Fibroblast of the aortic adventitia (primary cell): ENCODE measurements at regions not wholly inside any gene's neighbourhood (a gene's known extent, or its start where the extent isn't known, plus 50 kb on each side); places are given as distances from the start of the nearest gene placed in this dataset.

Experiments
- DNase-seq: peaks from one replicate; pipeline ENCODE4 v3.0.0-alpha.2; 2010; ENCODE audit warnings: low read depth
- H3K4me3 ChIP-seq: 2 replicates; pipeline ENCODE4 v1.5.1; 2011; ENCODE audit warnings: low read depth, mild to moderate bottlenecking, control low read depth, low read length, moderate library complexity
- TF ChIP-seq, protein P1 (sequence below): IDR thresholded peaks from 2 replicates; pipeline ENCODE4 v1.5.1; 2011; ENCODE audit warnings: mild to moderate bottlenecking, low read length, control low read depth, inconsistent platforms; ENCODE audit not compliant: insufficient read depth

DNA sequence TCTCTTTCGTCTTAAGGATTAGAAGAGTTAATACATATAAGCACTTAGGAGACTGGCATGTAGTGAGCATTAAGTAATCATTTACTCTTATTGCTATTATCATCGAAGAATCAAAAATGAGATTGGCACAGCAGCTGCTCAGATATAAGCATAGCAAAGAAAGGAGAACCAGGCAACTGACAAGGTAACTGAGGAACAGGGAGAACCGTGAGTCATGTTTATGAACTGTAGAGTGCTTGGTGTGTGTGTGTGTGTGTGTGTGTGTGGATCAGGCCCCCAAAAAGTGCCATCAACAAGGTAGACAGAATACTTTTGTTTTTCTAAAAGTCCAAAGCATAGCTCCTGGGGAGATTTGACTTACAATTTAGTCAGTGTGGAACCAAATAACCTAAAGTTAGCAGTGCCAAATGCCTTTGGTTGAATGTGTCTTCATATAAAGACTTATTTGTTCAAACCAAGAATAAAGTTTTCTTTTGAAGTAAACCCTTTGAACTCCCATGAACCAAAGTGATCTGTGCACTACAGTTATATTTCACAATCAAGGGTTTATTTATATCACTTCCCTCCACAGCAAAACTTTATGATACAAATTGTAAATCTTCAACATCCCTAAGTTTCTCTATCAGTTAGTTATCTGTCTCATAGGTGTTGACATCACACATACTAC is 660.6 kb downstream of the NYAP2 start:
- DNase-seq = no peak
- TF ChIP-seq, protein P1, sequence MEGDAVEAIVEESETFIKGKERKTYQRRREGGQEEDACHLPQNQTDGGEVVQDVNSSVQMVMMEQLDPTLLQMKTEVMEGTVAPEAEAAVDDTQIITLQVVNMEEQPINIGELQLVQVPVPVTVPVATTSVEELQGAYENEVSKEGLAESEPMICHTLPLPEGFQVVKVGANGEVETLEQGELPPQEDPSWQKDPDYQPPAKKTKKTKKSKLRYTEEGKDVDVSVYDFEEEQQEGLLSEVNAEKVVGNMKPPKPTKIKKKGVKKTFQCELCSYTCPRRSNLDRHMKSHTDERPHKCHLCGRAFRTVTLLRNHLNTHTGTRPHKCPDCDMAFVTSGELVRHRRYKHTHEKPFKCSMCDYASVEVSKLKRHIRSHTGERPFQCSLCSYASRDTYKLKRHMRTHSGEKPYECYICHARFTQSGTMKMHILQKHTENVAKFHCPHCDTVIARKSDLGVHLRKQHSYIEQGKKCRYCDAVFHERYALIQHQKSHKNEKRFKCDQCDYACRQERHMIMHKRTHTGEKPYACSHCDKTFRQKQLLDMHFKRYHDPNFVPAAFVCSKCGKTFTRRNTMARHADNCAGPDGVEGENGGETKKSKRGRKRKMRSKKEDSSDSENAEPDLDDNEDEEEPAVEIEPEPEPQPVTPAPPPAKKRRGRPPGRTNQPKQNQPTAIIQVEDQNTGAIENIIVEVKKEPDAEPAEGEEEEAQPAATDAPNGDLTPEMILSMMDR = no peak
- H3K4me3 ChIP-seq = no peak overlapping the region

DNA sequence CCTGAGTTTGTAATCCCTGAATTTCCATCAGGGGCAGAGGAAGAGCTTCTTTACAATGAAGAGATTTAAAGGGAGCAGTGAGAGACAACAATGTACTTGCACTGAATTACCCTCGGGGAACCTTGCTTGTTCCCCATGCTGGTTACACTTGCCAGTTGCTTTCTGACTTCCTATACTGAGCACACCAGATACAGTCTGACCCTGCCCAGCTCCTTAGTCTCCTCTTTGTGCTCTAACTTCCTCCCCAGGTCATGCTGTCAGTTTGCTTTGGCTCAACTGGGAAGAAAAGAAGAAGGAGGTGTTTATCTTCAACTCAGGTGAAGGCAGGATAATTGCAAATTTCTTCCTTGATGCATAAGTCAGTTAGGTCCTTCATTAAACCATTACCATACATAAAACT is 658.4 kb downstream of the NYAP2 start:
- TF ChIP-seq, protein P1 = no peak
- H3K4me3 ChIP-seq = no peak overlapping the region
- no peak for DNase-seq

DNA sequence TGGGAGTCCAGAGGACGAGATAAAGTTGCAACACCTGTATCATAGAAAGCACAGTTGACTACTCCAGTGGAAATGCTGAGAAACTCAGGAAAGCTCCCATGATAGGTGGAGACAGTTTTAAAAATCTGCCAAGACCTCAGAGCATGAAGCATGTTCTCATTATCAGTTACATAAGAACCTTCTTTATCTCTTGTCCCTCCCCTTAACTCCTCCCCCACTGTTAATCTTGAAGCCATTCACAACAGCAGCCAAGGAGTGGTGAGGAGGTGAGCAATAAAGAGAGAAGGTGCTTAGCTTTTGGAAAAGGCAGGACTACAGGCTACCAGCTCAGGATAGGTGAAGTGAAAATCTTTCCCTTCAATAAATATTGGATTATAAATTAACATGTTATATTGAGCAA is 657.9 kb downstream of the NYAP2 start:
- H3K4me3 ChIP-seq = no peak overlapping the region
- TF ChIP-seq, protein P1 = no peak
- no peak for DNase-seq

GRCh38 chr2:226052772-226053416 is 653.4 kb downstream of the NYAP2 start:
- no peak overlapping the region for H3K4me3 ChIP-seq
- no peak for DNase-seq
- TF ChIP-seq, protein P1 = no peak

- H3K4me3 ChIP-seq = no peak overlapping the region
- TF ChIP-seq, protein P1 = no peak
- DNase-seq = no peak
Measured at GRCh38 chr2:226050822-226051221, 651.3 kb downstream of the NYAP2 start.

- TF ChIP-seq, protein P1 = no peak
- peak; percentile 64 for DNase-seq
- H3K4me3 ChIP-seq = no peak overlapping the region
Measured at GRCh38 chr2:226048611-226049010, 649.1 kb downstream of the NYAP2 start.
